HPDE6-E6E7 (cell line): ENCODE measurements at regions not wholly inside any gene's neighbourhood (a gene's known extent, or its start where the extent isn't known, plus 50 kb on each side); places are given as distances from the start of the nearest gene placed in this dataset.
A peak's percentile ranks its signal among the peaks of the same experiment; 100 is the strongest.

ENCODE experiments used
- DNase-seq: peaks from one replicate; pipeline ENCODE4 v3.0.0; 2011; ENCODE audit warnings: missing footprints; ENCODE audit errors: extremely low spot score

- peak; percentile 64 for DNase-seq
Observed at GRCh38 chr22:46078241-46079092, 71.9 kb upstream of the PPARA start.

DNA sequence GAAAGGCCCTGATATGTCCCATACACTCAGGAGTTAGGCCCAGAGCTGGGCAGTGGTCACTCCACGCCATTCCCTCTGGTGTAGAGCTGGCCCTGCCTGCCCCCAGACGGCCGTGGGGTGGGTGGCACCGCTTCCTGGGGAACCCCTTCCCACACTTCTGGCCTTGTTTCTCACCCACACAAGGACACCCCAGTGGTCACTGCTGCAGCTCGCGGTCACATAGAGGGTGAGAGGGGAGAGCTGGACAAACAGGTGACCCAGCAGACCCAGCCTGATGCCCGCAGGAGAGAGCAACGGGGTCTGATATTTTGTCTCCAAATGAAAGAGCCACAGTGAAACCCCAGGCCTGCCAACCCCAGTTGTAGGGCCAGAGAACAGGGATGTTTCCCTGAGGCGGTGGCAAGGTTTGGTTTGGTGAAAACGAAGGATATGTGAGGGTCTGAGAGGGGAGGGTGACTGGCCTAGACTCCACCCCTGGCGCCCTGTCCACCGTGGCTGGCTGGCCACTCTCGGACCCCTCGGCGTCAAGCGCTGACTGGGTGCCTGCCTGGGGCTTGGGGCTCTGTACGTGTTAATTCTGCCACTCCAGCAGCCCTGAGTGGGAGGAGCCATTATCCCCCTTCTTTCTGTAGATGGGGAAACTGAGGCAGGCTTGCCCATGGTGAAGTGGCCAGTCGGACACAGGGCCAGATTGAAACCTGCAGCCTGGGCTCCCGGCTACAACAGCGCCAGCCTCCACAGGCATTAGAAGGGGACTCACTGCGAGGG is 71.0 kb upstream of the PPARA start:
- no peak for DNase-seq

- no peak for DNase-seq
Observed at GRCh38 chr22:46079861-46080821, 70.2 kb upstream of the PPARA start.

- no peak for DNase-seq
Observed at GRCh38 chr22:46081036-46081830, 69.1 kb upstream of the PPARA start.

GRCh38 chr22:46081831-46082210 is 68.5 kb upstream of the PPARA start:
- no peak for DNase-seq

- DNase-seq, result no peak
Observed at GRCh38 chr22:46082633-46083032, 67.7 kb upstream of the PPARA start.

DNA sequence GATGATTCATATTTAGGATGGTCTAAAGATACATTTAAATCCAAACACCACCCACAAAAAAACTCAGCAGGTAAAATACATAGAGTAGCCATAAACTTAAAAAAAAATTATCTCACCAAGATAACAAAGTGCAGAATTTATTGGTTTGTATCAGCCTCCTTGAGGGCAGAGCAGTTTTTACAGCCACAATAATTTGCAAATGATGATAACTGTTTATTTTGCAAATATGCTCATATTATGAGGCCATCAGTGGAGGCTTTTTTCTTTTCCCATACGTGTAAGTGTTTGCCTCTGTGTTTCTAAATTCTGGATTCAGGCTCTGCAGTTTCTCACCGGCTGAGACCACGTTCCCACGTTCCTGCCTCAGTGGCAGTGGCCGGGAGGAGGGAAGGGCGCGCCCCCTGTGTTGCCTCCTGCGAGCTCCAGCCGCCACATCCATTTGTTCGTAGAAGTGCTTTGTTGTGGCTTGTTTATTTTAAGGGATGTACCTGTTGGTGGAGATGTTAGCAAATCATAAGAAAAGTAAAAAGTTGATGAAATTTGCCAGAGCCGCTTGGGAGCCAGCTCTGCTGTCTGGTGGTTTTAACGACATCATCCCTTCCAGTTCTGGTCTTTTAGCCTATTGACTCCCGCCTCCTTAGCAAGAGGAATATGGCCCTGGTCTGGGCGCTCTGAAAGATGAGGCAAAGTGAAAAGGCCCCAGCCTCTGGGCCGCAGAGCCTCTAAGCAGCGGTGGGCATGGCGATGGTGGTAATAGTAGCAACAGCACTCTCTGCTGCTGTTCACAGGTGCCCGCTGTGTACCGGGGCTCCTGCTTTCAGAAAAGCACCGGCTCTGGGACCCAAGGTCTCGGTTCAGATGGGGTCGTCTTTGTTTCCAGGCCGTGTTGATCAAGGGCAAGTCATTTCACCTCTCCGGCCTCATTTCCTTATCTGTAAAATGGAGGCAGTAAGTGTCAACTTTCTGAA is 66.7 kb upstream of the PPARA start:
- no peak for DNase-seq

DNA sequence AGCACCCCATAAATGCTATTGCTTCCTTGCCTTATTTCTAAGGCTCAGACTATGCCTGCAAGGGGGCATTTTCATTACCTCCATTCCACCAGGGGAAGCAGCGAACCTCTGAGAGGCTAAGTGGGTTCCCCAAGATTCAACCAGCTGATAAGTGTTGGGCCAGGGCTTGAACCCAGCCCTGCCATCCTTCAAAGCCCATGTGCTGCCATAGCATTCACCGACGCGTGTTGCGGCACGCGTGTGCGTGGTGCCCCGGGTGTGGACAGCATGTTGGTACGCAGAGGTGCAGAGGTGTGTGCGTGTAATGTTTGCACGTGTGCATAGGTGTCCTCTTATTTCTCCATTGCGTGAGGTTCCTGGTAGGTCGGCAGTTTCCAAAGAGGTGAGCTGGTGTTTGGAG is 66.0 kb upstream of the PPARA start:
- no peak for DNase-seq

GRCh38 chr22:46084943-46085827 is 65.1 kb upstream of the PPARA start:
- no peak for DNase-seq

GRCh38 chr22:46085828-46086576 is 64.3 kb upstream of the PPARA start:
- DNase-seq, result peak; percentile 60

DNA sequence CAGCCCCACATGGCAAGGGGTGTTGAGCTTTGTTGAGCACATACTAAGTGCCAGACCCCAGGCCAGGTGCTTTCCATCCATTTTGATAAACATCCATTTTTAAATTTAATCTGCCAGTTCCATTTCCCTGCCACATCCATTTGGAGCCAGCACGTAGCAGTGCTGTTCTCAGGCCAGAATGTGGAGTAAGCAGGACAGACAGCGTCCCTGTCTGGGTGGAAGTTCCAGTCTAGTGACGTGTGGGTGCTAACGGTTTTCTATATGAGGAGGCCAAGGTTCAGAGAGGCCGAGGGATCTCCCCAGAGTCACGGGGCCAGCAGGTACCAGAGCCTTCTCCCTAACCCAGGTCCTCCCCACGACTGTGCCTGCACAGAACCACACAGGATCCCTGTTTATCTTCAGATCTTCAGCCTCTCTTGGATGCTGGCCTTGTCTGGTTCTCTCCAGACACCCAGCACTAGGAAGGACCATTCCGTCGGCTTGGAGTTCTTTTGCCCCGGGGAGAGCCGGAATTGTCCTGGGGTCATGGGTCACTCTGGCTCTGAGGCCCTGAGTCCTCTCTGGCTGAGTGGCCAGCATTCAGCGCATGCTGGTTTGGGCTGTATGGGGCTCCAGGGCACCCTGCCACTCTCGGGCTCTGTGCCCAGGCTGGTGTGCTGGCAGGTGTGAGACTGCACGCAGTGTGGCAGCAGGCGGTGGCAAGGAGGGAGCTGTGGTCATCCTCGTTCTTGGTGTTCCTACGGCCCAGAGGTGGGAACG is 63.6 kb upstream of the PPARA start:
- no peak for DNase-seq

DNA sequence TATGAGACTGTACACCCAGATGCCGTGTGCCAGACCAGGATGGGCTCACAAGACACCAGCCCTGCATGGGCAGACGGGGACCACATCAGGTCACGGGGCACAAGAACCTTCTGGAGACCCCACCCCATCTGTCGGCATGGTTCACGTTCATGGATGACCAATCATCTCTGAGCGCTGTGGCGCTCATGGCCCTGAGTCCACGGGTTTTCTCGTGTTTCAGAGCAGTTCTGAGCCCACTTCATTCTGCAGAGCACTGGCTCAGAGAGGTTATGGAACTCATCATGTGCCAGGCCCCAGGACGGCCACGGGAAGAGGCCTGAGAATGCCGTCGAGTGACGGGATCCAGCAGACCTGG is 63.0 kb upstream of the PPARA start:
- DNase-seq, result no peak

DNA sequence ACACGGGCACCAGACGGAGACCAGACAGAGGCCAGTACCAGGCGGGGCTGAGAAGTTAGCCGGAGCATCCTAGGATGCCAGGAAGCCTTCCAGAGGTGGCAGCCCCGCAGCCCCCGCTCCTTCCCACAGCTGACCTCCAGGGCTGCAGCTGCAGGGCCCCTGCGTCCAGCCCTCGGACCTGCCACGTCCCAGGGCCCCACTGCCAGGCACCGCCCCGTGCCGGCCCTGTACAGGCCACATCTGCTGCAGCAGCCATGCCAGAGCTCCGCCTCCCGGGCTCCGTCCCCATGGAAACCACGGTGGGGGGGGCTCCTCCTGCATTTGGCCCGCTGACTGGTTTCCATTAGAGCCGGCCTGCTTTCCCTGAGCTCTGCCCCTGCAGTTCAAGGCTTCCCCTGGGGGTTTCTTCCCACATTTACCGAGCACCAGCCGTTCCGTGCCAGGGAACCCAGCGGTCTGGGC is 62.5 kb upstream of the PPARA start:
- DNase-seq, result no peak

DNA sequence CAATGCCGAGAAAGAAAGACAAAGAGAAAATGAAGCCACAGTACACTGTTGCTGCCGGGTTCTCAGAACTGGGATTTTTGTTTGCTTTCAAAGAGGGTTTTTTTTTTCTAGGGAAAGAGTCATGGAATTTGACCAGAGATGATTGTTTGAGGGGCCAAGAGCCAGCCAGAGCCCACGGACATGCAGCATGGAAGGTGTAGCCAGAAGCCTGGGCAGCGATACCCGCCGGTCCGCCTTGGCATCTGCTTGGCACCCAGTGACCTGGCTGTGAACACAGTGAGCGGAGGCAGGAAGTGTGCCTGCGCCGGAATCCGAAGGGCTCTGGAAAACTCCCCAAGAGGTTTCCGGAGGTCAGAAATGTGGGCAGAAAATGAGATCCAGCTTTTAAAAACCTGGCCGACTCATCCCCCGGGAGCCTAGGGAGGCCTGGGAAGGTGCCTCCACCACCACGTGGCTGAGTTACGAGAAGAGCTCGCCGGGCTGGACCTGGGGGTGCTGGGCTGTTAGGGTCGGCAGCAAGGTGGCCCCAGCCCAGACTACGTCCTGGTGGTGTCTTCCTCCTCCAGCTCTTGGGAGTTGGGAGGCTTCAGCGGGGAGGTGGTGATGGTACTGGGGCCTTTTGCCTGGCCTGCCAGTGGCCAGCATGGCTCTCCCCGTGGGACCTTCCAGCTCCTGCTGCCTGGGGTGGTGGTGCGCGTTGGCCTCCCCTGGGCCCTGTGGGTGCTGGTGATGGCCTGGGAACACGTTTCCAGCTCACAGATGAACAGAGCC is 61.6 kb upstream of the PPARA start:
- DNase-seq, result no peak

DNA sequence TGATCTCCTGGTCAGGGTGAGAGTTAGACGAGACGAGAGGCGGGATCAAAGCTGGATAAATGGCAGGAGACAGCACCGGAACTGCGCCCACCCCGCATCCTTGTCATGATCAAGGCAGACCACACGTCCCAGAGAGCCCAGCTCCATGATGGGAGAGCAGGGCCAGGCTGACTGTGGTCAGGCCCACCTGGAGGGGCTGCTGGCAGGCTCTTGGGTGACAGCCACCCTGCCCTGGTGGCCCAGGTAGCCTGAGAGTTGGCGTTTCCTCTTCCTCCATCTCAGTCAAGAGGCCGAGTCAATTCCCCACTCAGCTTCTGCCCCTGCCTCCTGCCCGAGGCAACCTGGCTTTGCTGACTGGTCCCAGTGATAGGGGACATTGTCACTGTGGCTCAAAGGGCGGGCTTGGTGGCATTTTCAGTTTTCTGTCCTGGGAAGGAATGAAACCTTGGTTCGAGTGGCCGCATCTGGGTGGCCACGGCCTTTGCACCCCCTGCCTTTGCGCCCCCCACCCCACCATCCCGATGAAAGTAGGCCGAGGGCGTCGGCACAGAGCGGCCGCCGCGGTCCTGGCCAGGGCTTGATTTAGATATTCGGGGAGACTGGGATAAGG is 60.8 kb upstream of the PPARA start:
- no peak for DNase-seq

GRCh38 chr22:46090036-46090591 is 60.2 kb upstream of the PPARA start:
- DNase-seq, result no peak
